HG03378 (cell line): ENCODE measurements at regions not wholly inside any gene's neighbourhood (a gene's known extent, or its start where the extent isn't known, plus 50 kb on each side); places are given as distances from the start of the nearest gene placed in this dataset.
"Not testable (repeated sequence)": the region's sequence is repeated elsewhere in the genome, so short reads cannot be mapped to it uniquely, and the experiment has no call there.

Experiments used
- ATAC-seq: cut with Tn5 transposase; IDR thresholded peaks from one replicate; pipeline ENCODE4 v1.9.1; 2021; ENCODE audit warnings: mild to moderate bottlenecking, moderate library complexity; ENCODE audit not compliant: unreplicated experiment

- ATAC-seq: no peak
These were observed 576.5 kb upstream of the EDIL3 start for GRCh38 chr5:84961193-84961592.

DNA sequence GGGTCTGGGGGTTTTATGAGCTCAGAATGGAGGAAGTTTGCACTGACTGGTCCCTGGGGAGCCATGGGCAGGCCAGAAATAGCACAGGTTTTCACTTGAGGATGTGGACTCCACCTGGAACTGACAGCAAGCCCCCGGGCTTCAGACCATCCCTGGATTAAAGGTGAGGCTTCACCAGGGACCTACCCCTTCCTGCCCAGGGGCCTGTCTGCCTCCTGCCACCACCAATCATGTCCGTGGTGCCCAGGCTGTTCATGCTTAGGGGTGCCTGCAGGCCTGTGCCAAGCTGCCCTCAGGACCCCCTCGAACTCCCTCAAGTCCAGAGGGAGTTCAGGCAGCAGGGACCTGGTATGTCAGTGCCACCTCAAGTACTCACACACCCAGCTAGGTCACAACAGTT is 577.2 kb upstream of the EDIL3 start:
- no peak for ATAC-seq

- no peak for ATAC-seq
These were observed 598.4 kb upstream of the EDIL3 start for GRCh38 chr5:84983093-84983492.

- no peak for ATAC-seq
These were observed 600.5 kb upstream of the EDIL3 start for GRCh38 chr5:84985148-84985547.

GRCh38 chr5:84986688-84987087 is 602.0 kb upstream of the EDIL3 start:
- no peak for ATAC-seq

DNA sequence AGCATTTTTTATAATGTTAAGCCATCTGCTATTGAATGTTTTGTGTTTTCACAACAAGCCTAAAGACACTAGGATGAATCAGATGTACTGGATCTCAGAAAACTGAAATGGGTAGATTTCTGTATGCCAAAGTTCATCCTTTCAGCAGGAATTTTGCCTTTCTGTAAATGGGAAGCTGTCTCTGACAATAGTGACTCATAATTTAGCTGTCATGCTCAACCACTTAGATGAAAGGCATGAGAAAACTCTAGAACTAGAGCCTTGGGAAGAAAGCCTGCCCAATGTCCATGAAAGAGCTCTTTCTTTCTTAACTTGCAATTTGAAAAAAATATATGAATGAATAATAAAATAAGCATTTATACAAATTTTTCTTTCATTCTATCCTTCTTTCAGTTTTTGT is 616.0 kb upstream of the EDIL3 start:
- no peak for ATAC-seq

GRCh38 chr5:85002026-85002425 is 617.3 kb upstream of the EDIL3 start:
- not testable (repeated sequence) for ATAC-seq

- no peak for ATAC-seq
These were observed 625.4 kb upstream of the EDIL3 start for GRCh38 chr5:85010014-85010562.

- no peak for ATAC-seq
These were observed 632.6 kb upstream of the EDIL3 start for GRCh38 chr5:85017261-85017660.

GRCh38 chr5:85030316-85031084 is 645.8 kb upstream of the EDIL3 start:
- ATAC-seq: no peak

- no peak for ATAC-seq
These were observed 664.3 kb upstream of the EDIL3 start for GRCh38 chr5:85049020-85049419.

- no peak for ATAC-seq
These were observed 668.1 kb upstream of the EDIL3 start for GRCh38 chr5:85052826-85053225.

- ATAC-seq: no peak
These were observed 685.3 kb upstream of the EDIL3 start for GRCh38 chr5:85069659-85070640.

DNA sequence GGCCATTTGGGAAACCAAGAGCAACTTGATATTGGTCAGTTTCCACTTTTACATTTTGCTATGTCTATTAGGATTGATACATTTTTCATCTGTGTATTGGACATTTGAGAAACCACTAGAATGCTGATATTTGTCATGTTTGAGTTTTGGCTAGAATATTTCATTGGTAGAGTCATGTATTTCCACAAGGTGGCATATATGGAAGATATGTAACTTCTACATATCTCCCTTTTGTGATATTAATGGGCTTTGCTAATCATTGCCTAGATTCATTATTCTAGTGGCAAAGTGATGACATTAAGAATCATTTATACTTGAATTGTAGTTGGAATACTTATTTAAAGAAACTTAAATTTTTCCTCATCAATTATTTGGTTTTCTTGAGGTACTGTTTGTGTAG is 692.9 kb upstream of the EDIL3 start:
- no peak for ATAC-seq

DNA sequence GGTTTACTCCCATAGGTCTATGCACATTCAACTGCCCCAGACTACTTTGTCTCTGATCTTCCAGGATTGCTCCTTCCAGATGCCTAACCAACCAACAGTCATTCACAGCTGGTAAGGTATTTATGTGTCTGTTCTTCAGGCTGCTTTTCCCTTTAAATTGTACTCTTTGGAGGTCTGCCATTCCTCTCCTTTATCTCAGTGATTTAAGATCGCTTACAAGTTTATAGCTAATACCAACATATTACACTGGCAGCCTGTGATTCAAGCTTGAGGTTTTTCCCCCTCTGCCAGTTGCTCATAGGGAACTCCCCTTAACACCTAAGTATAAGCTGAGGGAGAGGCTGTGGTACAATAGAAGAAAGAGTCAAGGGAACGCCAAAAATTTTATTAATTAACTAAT is 711.7 kb upstream of the EDIL3 start:
- no peak for ATAC-seq

DNA sequence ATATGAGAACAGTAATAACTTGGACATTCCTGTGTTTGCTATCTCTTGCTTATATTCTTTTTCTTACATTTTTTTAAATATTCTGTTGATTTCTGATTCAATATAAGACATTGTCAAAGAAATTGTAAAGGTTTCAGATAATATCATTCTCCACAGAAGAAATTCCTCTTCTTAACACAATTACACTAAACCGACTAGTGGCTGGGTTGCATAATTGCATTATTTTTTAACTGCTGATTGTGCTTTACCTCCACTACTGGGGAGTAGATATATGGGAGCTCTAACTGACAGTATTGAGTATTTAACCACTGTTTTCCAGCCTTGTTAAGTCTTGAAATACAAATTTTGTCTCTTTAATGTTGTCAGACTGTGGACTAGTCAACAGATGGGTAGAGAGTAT is 723.8 kb upstream of the EDIL3 start:
- no peak for ATAC-seq

DNA sequence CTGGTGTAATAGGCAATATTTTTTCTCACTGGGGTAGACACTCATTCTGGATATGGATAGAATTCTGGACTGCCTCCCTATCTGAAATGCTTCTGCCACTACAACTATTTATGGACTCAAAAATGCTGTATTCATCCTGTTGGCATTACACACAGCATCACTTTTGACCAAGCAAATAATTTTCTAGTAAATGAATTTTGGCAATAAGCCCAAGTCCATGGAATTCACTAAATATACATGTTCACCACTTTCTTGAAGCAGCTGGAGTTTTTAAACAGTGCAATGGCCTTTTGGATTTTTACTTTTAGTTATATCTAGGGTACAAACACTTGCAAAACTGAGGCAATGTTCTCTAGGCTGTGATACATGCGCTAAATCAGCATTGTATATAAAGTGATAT is 724.9 kb upstream of the EDIL3 start:
- no peak for ATAC-seq

GRCh38 chr5:85132269-85132668 is 747.6 kb upstream of the EDIL3 start:
- no peak for ATAC-seq

- no peak for ATAC-seq
These were observed 755.8 kb upstream of the EDIL3 start for GRCh38 chr5:85140471-85140870.

GRCh38 chr5:85143138-85143537 is 758.5 kb upstream of the EDIL3 start:
- ATAC-seq: no peak

- no peak for ATAC-seq
These were observed 764.0 kb upstream of the EDIL3 start for GRCh38 chr5:85148701-85149100.

GRCh38 chr5:85159395-85159794 is 774.7 kb upstream of the EDIL3 start:
- no peak for ATAC-seq
